Neural progenitor cell (in vitro differentiated cells): ENCODE measurements at regions not wholly inside any gene's neighbourhood (a gene's known extent, or its start where the extent isn't known, plus 50 kb on each side); places are given as distances from the start of the nearest gene placed in this dataset.

ENCODE experiments used
- DNase-seq: peaks from one replicate; pipeline ENCODE4 v3.0.0-alpha.2; 2016; ENCODE audit warnings: low spot score
- H2AFZ ChIP-seq: fragments of 200-600 bp; sonication (generic); replicated peaks from 2 replicates; pipeline ENCODE4 v1.6.1; 2016; ENCODE audit warnings: antibody characterized with exemption
- H3F3A ChIP-seq: fragments of 200-600 bp; sonication (generic); 2 replicates; pipeline ENCODE4 v1.6.1; 2016; ENCODE audit warnings: antibody characterized with exemption, low read depth
- H3K27ac ChIP-seq: fragments of 200-600 bp; sonication (generic); 2 replicates; pipeline ENCODE4 v1.5.1; 2016; ENCODE audit warnings: mild to moderate bottlenecking
- H3K27me3 ChIP-seq: fragments of 200-600 bp; sonication (generic); 2 replicates; pipeline ENCODE4 v1.6.1; 2016; ENCODE audit warnings: mild to moderate bottlenecking, moderate library complexity
- H3K36me3 ChIP-seq: fragments of 200-600 bp; sonication (generic); 2 replicates; pipeline ENCODE4 v1.5.1; 2016
- H3K4me1 ChIP-seq: fragments of 200-600 bp; sonication (generic); 2 replicates; pipeline ENCODE4 v1.6.1; 2016; ENCODE audit warnings: mixed run types
- H3K4me2 ChIP-seq: fragments of 200-600 bp; sonication (generic); 2 replicates; pipeline ENCODE4 v1.6.1; 2016
- H3K4me3 ChIP-seq: fragments of 200-600 bp; sonication (generic); 2 replicates; pipeline ENCODE4 v1.5.1; 2016
- H3K79me2 ChIP-seq: fragments of 200-600 bp; sonication (generic); 2 replicates; pipeline ENCODE4 v1.6.1; 2016; ENCODE audit warnings: low read depth
- H3K9ac ChIP-seq: fragments of 200-600 bp; sonication (generic); 2 replicates; pipeline ENCODE4 v1.6.1; 2016
- H3K9me3 ChIP-seq: fragments of 200-600 bp; sonication (generic); 2 replicates; pipeline ENCODE4 v1.5.1; 2016; ENCODE audit warnings: low read depth
- H4K20me1 ChIP-seq: fragments of 200-600 bp; sonication (generic); 2 replicates; pipeline ENCODE4 v1.6.1; 2016; ENCODE audit warnings: low read depth
- H3K27ac Mint-ChIP-seq: 3 replicates; pipeline ENCODE4 v1.8.0; 2021; ENCODE audit warnings: mixed read lengths
- H3K27me3 Mint-ChIP-seq: 2 replicates; pipeline ENCODE4 v1.8.0; 2022; ENCODE audit warnings: low read depth, mild to moderate bottlenecking, inconsistent platforms, moderate library complexity, mixed read lengths; ENCODE audit not compliant: insufficient read depth
- H3K36me3 Mint-ChIP-seq: 3 replicates; pipeline ENCODE4 v1.8.0; 2021; ENCODE audit warnings: mixed read lengths
- H3K4me1 Mint-ChIP-seq: 3 replicates; pipeline ENCODE4 v1.8.0; 2021; ENCODE audit warnings: mixed read lengths
- H3K4me3 Mint-ChIP-seq: 3 replicates; pipeline ENCODE4 v1.8.0; 2021; ENCODE audit warnings: mild to moderate bottlenecking, moderate library complexity, mixed read lengths
- H3K9me3 Mint-ChIP-seq: 3 replicates; pipeline ENCODE4 v1.8.0; 2020; ENCODE audit warnings: mixed read lengths
- CTCF ChIP-seq: fragments of 200-600 bp; sonication (generic); IDR thresholded peaks from 2 replicates; pipeline ENCODE4 v1.5.1; 2017; ENCODE audit warnings: antibody characterized with exemption, mild to moderate bottlenecking
- EZH2 ChIP-seq: fragments of 200-600 bp; sonication (generic); IDR thresholded peaks from 2 replicates; pipeline ENCODE4 v1.6.1; 2017; ENCODE audit warnings: antibody characterized with exemption, mild to moderate bottlenecking, moderate library complexity
- EZH2phosphoT487 ChIP-seq: fragments of 200-600 bp; sonication (generic); IDR thresholded peaks from 2 replicates; pipeline ENCODE4 v1.6.1; 2017; ENCODE audit warnings: antibody characterized with exemption

- peaks cover 11% of the 10 kb centered on the region for H3K9me3 Mint-ChIP-seq
- H3K79me2 ChIP-seq, result no peaks in the 10 kb centered on the region
- H3K27ac Mint-ChIP-seq, result no peak overlapping the region
- H3K36me3 Mint-ChIP-seq, result peaks cover 27% of the 10 kb centered on the region
- H3K27me3 ChIP-seq, result no peaks in the 10 kb centered on the region
- H2AFZ ChIP-seq, result no peak overlapping the region
- H3K27ac ChIP-seq, result peak overlapping the region; percentile 21
- H3F3A ChIP-seq, result peaks cover 30% of the 10 kb centered on the region
- no peak overlapping the region for H3K4me2 ChIP-seq
- H4K20me1 ChIP-seq, result no peaks in the 10 kb centered on the region
- TF ChIP-seq EZH2phosphoT487, result no peak
- TF ChIP-seq CTCF, result no peak
- TF ChIP-seq EZH2, result no peak
- H3K4me3 ChIP-seq, result no peak overlapping the region
- no peak for DNase-seq
- no peaks in the 10 kb centered on the region for H3K36me3 ChIP-seq
- no peak overlapping the region for H3K9ac ChIP-seq
- H3K4me3 Mint-ChIP-seq, result no peak overlapping the region
- peaks cover 5% of the 10 kb centered on the region for H3K27me3 Mint-ChIP-seq
- H3K4me1 ChIP-seq, result peaks cover 41% of the 10 kb centered on the region
- H3K4me1 Mint-ChIP-seq, result peaks cover 32% of the 10 kb centered on the region
- H3K9me3 ChIP-seq, result no peaks in the 10 kb centered on the region
Measured at GRCh38 chr22:26779108-26779507, 121.7 kb downstream of the MIAT start.

DNA sequence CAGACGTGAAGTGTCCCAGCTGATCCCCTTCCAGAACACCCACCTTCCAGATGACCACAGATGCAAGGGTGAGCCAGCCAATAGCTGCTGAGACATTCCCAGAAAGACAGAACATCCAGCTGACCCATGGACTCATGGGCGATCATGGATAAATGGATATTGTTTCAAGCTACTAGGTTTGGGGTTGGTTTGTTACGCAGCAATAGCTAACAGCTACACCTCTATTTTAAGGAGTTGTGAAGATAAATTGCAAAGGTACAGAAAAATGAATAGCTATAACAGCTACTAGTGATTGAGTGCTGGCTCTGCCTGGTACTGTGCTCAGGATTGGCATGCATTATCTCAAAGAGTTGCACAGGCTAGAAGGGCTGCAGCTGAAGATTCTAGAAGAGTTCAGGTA lies 122.5 kb downstream of the MIAT start:
- no peak for DNase-seq
- Histone ChIP-seq H3K27me3 (no peaks in the 10 kb centered on the region), H3K79me2 (no peaks in the 10 kb centered on the region), H3K9ac (no peak overlapping the region), H4K20me1 (no peaks in the 10 kb centered on the region), H3K4me3 (no peak overlapping the region), H3K4me2 (no peak overlapping the region), H3F3A (peaks cover 30% of the 10 kb centered on the region), H3K36me3 (no peaks in the 10 kb centered on the region), H3K9me3 (no peaks in the 10 kb centered on the region), H3K27ac (no peak overlapping the region), H3K4me1 (peaks cover 41% of the 10 kb centered on the region), H2AFZ (no peak overlapping the region)
- peaks cover 8% of the 10 kb centered on the region for H3K9me3 Mint-ChIP-seq
- peaks cover 24% of the 10 kb centered on the region for H3K36me3 Mint-ChIP-seq
- H3K4me1 Mint-ChIP-seq, result peaks cover 34% of the 10 kb centered on the region
- TF ChIP-seq EZH2 (no peak), EZH2phosphoT487 (no peak), CTCF (no peak)
- H3K27ac Mint-ChIP-seq, result peak overlapping the region; percentile 32
- H3K27me3 Mint-ChIP-seq, result peaks cover 6% of the 10 kb centered on the region
- H3K4me3 Mint-ChIP-seq, result no peak overlapping the region

- H3K36me3 Mint-ChIP-seq, result peaks cover 20% of the 10 kb centered on the region
- no peak overlapping the region for H3K27ac ChIP-seq
- peaks cover 41% of the 10 kb centered on the region for H3K4me1 ChIP-seq
- H2AFZ ChIP-seq, result no peak overlapping the region
- H3K27me3 Mint-ChIP-seq, result peaks cover 6% of the 10 kb centered on the region
- H4K20me1 ChIP-seq, result no peaks in the 10 kb centered on the region
- no peak for TF ChIP-seq EZH2
- TF ChIP-seq CTCF, result no peak
- no peak for TF ChIP-seq EZH2phosphoT487
- peaks cover 34% of the 10 kb centered on the region for H3K4me1 Mint-ChIP-seq
- H3K36me3 ChIP-seq, result no peaks in the 10 kb centered on the region
- H3K27ac Mint-ChIP-seq, result no peak overlapping the region
- peaks cover 30% of the 10 kb centered on the region for H3F3A ChIP-seq
- H3K9me3 Mint-ChIP-seq, result peaks cover 4% of the 10 kb centered on the region
- H3K4me3 ChIP-seq, result no peak overlapping the region
- H3K9ac ChIP-seq, result no peak overlapping the region
- no peak overlapping the region for H3K4me2 ChIP-seq
- no peak overlapping the region for H3K4me3 Mint-ChIP-seq
- DNase-seq, result no peak
- H3K79me2 ChIP-seq, result no peaks in the 10 kb centered on the region
- no peaks in the 10 kb centered on the region for H3K27me3 ChIP-seq
- H3K9me3 ChIP-seq, result no peaks in the 10 kb centered on the region
Measured at GRCh38 chr22:26780521-26780920, 123.1 kb downstream of the MIAT start.
